Lower leg skin (tissue), 4 donors: ENCODE measurements at regions not wholly inside any gene's neighbourhood (a gene's known extent, or its start where the extent isn't known, plus 50 kb on each side); places are given as distances from the start of the nearest gene placed in this dataset.
"Not testable (repeated sequence)": the region's sequence is repeated elsewhere in the genome, so short reads cannot be mapped to it uniquely, and the experiment has no call there.

Experiments used
- DNase-seq, 2 donors: peaks; one replicate each; pipeline ENCODE4 v3.0.0-alpha.2; 2019; ENCODE audit warnings: low spot score in 2 of 2
- H3K4me3 ChIP-seq: fragments of 200-600 bp; sonication (generic); 2 replicates; pipeline ENCODE4 v1.5.1; 2017; ENCODE audit warnings: mild to moderate bottlenecking, low read depth; ENCODE audit not compliant: poor library complexity, severe bottlenecking
- POLR2A ChIP-seq, 2 donors: fragments of 450-650 bp; IDR thresholded peaks; one replicate each; pipeline ENCODE4 v1.6.1; 2016 to 2017; ENCODE audit warnings: antibody characterized with exemption in 2 of 2, mild to moderate bottlenecking in 1 of 2, moderate library complexity in 1 of 2
- WGBS, 2 donors: methylation state at CpG; one replicate each; pipeline ENCODE4 v1.1.5; 2018; 5-methylcytosine and 5-hydroxymethylcytosine counted together
- intact Hi-C: fragments of 100-400 bp; cut with DNase I; formaldehyde crosslinking; loops from one replicate; pipeline ENCODE4 v1.15.0; 2023; ENCODE audit warnings: low total_unique reads
- TF ChIP-seq, protein P1 (sequence below), 3 donors: fragments of 450-650 bp; IDR thresholded peaks; one replicate each; pipeline ENCODE4 v1.5.1; 2016; ENCODE audit warnings: antibody characterized with exemption in 3 of 3, mild to moderate bottlenecking in 3 of 3, moderate library complexity in 2 of 3

DNA sequence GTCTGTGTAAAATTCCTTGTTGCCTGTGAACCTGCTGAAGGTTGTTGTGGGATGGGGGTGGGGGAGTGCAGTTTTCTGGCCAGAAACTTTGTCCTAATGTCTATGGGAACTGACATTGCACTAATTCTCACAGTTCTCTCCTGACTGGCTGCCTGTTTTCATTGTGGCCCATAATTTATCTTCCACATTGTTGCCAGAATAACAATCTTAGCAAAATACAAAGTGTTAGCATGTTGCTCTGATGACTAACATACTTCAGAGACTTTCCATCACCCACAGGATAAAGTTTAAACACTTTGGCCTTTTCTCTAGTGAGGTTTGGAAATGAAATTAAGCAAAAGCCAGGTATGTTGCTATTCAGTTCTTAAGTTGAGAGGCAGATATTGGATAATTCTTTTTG, 81.4 kb upstream of the TBC1D5 start:
- H3K4me3 ChIP-seq, result no peak overlapping the region
- TF ChIP-seq, protein P1, sequence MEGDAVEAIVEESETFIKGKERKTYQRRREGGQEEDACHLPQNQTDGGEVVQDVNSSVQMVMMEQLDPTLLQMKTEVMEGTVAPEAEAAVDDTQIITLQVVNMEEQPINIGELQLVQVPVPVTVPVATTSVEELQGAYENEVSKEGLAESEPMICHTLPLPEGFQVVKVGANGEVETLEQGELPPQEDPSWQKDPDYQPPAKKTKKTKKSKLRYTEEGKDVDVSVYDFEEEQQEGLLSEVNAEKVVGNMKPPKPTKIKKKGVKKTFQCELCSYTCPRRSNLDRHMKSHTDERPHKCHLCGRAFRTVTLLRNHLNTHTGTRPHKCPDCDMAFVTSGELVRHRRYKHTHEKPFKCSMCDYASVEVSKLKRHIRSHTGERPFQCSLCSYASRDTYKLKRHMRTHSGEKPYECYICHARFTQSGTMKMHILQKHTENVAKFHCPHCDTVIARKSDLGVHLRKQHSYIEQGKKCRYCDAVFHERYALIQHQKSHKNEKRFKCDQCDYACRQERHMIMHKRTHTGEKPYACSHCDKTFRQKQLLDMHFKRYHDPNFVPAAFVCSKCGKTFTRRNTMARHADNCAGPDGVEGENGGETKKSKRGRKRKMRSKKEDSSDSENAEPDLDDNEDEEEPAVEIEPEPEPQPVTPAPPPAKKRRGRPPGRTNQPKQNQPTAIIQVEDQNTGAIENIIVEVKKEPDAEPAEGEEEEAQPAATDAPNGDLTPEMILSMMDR (IDR thresholded peaks at IDR 0.05), result no peak
- no peak for TF ChIP-seq POLR2A (IDR thresholded peaks at IDR 0.05)
- intact Hi-C loops, result no loop called here
- DNase-seq, result no peak

DNA sequence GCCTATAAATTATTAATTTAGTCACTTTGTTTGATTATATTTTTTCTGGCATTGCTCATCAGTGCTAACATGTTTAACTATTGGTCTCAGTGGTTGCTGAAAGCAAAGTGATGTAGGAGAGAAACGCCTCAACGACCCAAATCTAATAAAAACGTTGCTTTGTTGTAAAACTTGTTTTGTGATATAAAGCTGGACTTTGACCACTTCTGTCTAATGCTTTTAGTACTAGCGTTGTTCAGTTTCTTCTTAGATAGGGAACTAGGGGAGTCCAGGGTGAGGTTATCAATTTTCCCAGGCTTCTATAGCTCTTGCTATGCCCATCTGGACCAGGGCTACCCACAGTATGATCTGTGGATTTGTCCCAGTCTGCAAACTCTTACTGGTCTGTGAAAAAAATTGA, 80.6 kb upstream of the TBC1D5 start:
- TF ChIP-seq POLR2A (IDR thresholded peaks at IDR 0.05), result no peak
- TF ChIP-seq, protein P1 (IDR thresholded peaks at IDR 0.05), result no peak
- H3K4me3 ChIP-seq, result no peak overlapping the region
- no peak for DNase-seq
- 65 to 67% methylated on average over 4 of the region's 4 CpGs for WGBS, 2 donors
- intact Hi-C loops, result no loop called here

DNA sequence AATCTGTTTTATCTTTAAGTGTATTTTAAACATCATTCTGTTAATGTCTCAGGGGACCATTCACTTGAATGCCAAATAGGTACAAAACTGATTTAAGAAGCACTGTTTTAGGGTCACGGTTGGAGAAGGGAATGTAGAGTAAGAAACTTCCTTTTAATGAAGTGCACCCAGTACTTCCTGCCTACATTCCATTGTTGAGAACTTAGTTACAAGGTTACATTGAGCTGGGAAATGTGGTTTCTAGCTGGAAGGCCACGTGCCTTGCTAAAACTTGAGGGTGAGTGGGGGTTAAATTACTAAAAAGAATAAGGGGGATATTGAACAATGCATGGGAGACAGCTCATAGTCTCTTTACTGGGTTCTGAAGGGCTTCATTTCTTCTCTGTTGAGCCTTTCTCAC, 78.3 kb upstream of the TBC1D5 start:
- 53 to 76% methylated on average over 2 of the region's 2 CpGs for WGBS, 2 donors
- intact Hi-C loops, result no loop called here
- TF ChIP-seq POLR2A (IDR thresholded peaks at IDR 0.05), result no peak
- TF ChIP-seq, protein P1 (IDR thresholded peaks at IDR 0.05), result no peak
- no peak for DNase-seq
- H3K4me3 ChIP-seq, result no peak overlapping the region

DNA sequence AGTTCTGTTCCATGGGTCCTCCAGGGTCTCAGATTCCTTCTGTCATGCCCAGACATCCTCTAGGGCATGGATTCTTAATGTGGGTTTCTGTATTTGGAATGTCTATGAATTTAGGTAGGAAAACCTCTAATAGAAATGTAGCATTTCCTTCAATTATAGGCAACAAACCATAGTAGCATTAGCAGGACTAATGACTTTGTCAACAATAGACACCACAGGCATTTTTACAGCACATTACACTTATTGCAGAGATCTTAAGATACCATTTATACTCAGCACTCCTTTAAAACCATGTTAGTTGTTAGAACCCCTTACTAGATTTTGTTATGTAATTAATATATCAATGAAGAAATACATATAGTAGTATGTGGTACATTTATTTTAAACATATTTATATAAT, 77.8 kb upstream of the TBC1D5 start:
- no peak for DNase-seq
- TF ChIP-seq POLR2A (IDR thresholded peaks at IDR 0.05), result no peak
- TF ChIP-seq, protein P1 (IDR thresholded peaks at IDR 0.05), result no peak

DNA sequence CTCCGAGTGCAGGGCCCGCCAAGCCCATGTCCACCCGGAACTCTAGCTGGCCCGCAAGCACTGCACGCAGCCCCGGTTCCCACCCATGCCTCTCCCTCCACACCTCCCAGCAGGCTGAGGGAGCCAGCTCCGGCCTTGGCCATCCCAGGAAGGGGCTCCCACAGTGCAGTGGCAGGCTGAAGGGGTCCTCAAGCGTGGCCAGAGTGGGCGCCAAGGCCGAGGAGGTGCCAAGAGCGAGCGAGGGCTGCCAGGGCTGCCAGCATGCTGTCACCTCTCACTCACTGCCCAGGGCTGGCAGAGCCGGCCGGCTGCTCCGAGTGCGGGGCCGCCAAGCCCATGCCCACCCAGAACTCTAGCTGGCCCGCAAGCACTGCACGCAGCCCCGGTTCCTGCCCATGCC, 75.5 kb upstream of the TBC1D5 start:
- 93 to 94% methylated on average over 3 to 15 of the region's 20 CpGs for WGBS, 2 donors
- H3K4me3 ChIP-seq, DNase-seq, intact Hi-C loops: not testable (repeated sequence)

More for the DNA sequence above, 77.8 kb upstream of the TBC1D5 start:
- no peak overlapping the region for H3K4me3 ChIP-seq
- intact Hi-C loops, result no loop called here

DNA sequence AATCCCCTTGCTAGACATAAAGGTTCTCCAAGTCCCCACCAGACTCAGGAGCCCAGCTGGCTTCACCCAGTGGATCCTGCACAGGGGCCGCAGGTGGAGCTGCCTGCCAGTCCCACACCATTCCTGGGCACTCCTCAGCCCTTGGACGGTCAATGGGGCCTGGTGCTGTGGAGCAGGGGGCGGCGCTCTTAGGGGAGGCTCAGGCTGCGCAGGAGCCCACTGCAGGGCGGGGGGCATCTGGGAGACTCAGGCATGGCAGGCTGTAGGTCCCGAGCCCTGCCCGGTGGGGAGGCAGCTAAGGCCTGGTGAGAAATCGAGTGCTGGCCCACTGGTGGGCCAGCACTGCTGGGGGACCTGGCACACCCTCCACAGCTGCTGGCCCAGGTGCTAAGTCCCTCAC, 75.1 kb upstream of the TBC1D5 start:
- WGBS, 2 donors, result 95 to 97% methylated on average over 8 to 9 of the region's 9 CpGs
- no peak overlapping the region for H3K4me3 ChIP-seq
- intact Hi-C loops, result no loop called here
- no peak for DNase-seq
- TF ChIP-seq, protein P1 (IDR thresholded peaks at IDR 0.05), result no peak
- TF ChIP-seq POLR2A (IDR thresholded peaks at IDR 0.05), result no peak

DNA sequence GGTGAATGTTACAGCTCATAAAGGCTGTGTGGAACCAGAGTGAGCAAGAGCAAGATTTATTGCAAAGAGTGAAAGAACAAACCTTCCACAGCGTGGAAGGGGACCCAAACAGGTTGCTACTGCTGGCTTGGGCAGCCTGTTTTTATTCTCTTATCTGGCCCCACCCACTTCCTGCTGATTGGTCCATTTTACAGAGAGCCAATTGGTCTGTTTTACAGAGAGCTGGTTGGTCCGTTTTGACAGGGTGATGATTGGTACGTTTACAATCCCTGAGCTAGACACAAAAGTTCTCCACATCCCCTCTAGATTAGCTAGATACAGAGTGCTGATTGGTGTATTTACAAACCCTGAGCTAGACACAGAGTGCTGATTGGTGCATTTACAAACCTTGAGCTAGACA, 74.4 kb upstream of the TBC1D5 start:
- DNase-seq, H3K4me3 ChIP-seq, intact Hi-C loops: not testable (repeated sequence)
- WGBS, 2 donors, result 85 to 86% methylated on average over 3 of the region's 3 CpGs

DNA sequence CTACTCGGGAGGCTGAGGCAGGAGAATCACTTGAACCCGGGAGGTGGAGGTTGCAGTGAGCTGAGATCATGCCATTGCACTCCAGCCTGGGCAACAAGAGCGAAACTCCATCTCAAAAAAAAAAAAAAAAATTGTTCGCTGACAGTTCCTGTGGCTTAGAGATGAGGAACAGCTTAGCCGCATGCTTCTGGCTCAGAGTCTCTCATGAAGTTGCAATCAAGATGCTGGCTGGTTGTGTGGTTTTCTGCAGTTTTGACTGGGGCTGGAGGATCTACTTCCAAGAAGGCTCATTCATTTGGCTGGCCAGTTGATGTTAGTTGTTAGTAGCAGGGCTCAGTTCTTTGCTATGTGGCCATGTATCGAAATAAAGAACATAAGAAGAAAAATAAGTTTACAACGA, 69.9 kb upstream of the TBC1D5 start:
- DNase-seq, H3K4me3 ChIP-seq, intact Hi-C loops: not testable (repeated sequence)
- WGBS, 2 donors, result 89 to 95% methylated on average over 7 of the region's 7 CpGs
